ENCODE measurements at regions not wholly inside any gene's neighbourhood (a gene's known extent, or its start where the extent isn't known, plus 50 kb on each side); places are given as distances from the start of the nearest gene placed in this dataset.

GRCh38 chr1:90341516-90341915, 346.6 kb downstream of the ZNF326 start:
- Histone ChIP-seq H3K36me3 (no peaks in the 10 kb centered on the region), H3K4me1 (peaks cover 0 to 6% (median 0%) of the 10 kb centered on the region in 4 donors), H3K27me3 (no peaks in the 10 kb centered on the region), H3K27ac (no peak overlapping the region), H3K9me3 (no peaks in the 10 kb centered on the region), H3K4me3 (no peak overlapping the region)
- intact Hi-C loops (cut with DNase I; ENCODE audit: low total_unique reads): no loop called here
- 54 to 55% methylated on average over 1 of the region's 1 CpG for WGBS, 2 donors (ENCODE audit: low coverage in 1 of 2)
- TF ChIP-seq EP300 (IDR thresholded peaks at IDR 0.05; ENCODE audit: low read depth) (no peak), CTCF (IDR thresholded peaks at IDR 0.05) (no peak), POLR2AphosphoS5 (IDR thresholded peaks at IDR 0.05) (no peak), POLR2A (IDR thresholded peaks at IDR 0.05) (no peak)
- in situ Hi-C loops (cut with MboI; ENCODE audit: low pct_ligation_motif_present in 1 of 4, low pct_unique_long_range_greater_than_20kb in 1 of 4, low sequenced_read_pairs in 3 of 4): no loop called here
- no peak for DNase-seq

- no peak overlapping the region for H3K27ac ChIP-seq
- TF ChIP-seq POLR2AphosphoS5 (IDR thresholded peaks at IDR 0.05): no peak
- no peak for TF ChIP-seq EP300 (IDR thresholded peaks at IDR 0.05; ENCODE audit: low read depth)
- TF ChIP-seq POLR2A (IDR thresholded peaks at IDR 0.05): no peak
- H3K36me3 ChIP-seq: no peaks in the 10 kb centered on the region
- no peaks in the 10 kb centered on the region for H3K9me3 ChIP-seq
- no peaks in the 10 kb centered on the region for H3K27me3 ChIP-seq
- intact Hi-C loops (cut with DNase I; ENCODE audit: low total_unique reads) (no loop called here), in situ Hi-C loops (cut with MboI; ENCODE audit: low pct_ligation_motif_present in 1 of 4, low pct_unique_long_range_greater_than_20kb in 1 of 4, low sequenced_read_pairs in 3 of 4) (no loop called here)
- H3K4me1 ChIP-seq: peaks cover 0 to 6% (median 0%) of the 10 kb centered on the region in 4 donors
- 22 to 43% methylated on average over 2 of the region's 2 CpGs for WGBS, 2 donors (ENCODE audit: low coverage in 1 of 2)
- no peak overlapping the region for H3K4me3 ChIP-seq
- DNase-seq: no peak
Observed at GRCh38 chr1:90340606-90341005, 345.7 kb downstream of the ZNF326 start.

- Histone ChIP-seq H3K27me3 (no peaks in the 10 kb centered on the region), H3K9me3 (no peaks in the 10 kb centered on the region), H3K36me3 (no peaks in the 10 kb centered on the region), H3K4me1 (peaks cover 0 to 6% (median 0%) of the 10 kb centered on the region in 4 donors), H3K27ac (no peak overlapping the region), H3K4me3 (no peak overlapping the region)
- DNase-seq: no peak
- intact Hi-C loops (cut with DNase I; ENCODE audit: low total_unique reads) (no loop called here), in situ Hi-C loops (cut with MboI; ENCODE audit: low pct_ligation_motif_present in 1 of 4, low pct_unique_long_range_greater_than_20kb in 1 of 4, low sequenced_read_pairs in 3 of 4) (no loop called here)
- WGBS, 2 donors (ENCODE audit: low coverage in 1 of 2): 31 to 35% methylated on average over 2 of the region's 2 CpGs
- TF ChIP-seq EP300 (IDR thresholded peaks at IDR 0.05; ENCODE audit: low read depth): no peak
- no peak for TF ChIP-seq POLR2A (IDR thresholded peaks at IDR 0.05)
- no peak for TF ChIP-seq CTCF (IDR thresholded peaks at IDR 0.05)
- no peak for TF ChIP-seq POLR2AphosphoS5 (IDR thresholded peaks at IDR 0.05)
Observed at GRCh38 chr1:90339811-90340210, 344.9 kb downstream of the ZNF326 start.

DNA sequence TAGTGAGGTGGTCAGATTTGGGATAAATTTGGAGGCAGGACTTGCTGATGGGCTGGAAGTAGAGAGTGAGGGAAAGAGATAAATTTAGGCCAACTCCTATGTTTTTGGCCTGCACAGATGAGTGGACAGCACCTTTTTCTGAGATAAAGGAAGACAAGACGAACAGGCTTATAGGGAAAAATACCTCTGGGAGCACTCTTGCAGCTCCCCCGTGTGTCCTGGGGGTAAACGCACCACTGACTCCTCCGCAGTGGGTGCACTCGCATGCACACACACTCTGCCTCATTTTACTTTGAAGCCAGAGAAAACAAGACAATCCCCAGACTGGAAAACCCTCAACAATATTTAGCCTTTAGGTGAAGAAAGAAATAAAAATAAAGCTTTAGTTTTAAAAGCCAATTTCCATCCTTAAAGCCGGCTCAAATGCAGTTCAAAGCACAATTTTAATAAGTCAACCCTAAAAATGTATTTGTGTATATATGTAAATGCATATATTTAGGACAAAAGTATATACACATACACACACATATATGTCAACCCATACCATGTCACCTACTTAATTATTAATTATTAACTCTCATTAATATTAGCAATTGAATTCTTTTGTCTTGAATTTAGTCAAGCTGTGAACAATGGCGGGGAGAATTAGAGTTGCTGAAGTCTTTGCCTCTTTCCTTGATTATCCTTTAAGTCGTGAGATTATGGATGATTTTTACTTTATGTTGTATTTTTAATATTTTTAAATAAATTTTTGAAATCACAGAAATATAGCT, 341.8 kb downstream of the ZNF326 start:
- no peak for DNase-seq
- Histone ChIP-seq H3K36me3 (no peaks in the 10 kb centered on the region), H3K27me3 (no peaks in the 10 kb centered on the region), H3K4me1 (peaks cover 0 to 6% (median 0%) of the 10 kb centered on the region in 4 donors), H3K27ac (no peak overlapping the region), H3K4me3 (no peak overlapping the region), H3K9me3 (no peaks in the 10 kb centered on the region)
- TF ChIP-seq POLR2A (IDR thresholded peaks at IDR 0.05) (no peak), CTCF (IDR thresholded peaks at IDR 0.05) (no peak), POLR2AphosphoS5 (IDR thresholded peaks at IDR 0.05) (no peak)
- in situ Hi-C loops (cut with MboI; ENCODE audit: low pct_ligation_motif_present in 1 of 4, low pct_unique_long_range_greater_than_20kb in 1 of 4, low sequenced_read_pairs in 3 of 4) (no loop called here), intact Hi-C loops (cut with DNase I; ENCODE audit: low total_unique reads) (no loop called here)
- 79 to 99% methylated on average over 8 of the region's 8 CpGs for WGBS, 2 donors (ENCODE audit: low coverage in 1 of 2)

Measured in transverse colon (tissue), 4 donors.